ENCODE measurements at regions not wholly inside any gene's neighbourhood (a gene's known extent, or its start where the extent isn't known, plus 50 kb on each side); places are given as distances from the start of the nearest gene placed in this dataset.

DNA sequence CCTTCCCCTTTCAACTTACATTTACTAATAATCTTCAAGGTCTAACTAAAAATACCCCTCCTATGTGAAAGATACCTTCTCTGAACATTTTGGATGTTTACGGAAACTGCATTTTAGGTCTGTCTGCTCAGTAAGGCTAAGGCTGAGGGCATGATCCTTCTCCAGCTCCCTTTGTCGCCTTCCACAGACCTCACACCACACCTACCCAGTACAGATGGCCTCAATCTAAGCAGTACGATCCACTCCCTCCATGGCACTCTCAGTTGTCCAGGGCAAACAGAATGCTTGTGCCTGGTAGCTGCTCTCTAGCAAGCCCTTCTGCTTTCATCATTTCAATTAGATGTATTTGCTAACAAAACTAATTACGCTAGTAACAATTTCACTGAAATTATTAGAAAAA is 178.3 kb downstream of the CNTN3 start:
- H3K4me3 ChIP-seq (ENCODE audit: low read length): no peak overlapping the region
- TF ChIP-seq, protein P1, sequence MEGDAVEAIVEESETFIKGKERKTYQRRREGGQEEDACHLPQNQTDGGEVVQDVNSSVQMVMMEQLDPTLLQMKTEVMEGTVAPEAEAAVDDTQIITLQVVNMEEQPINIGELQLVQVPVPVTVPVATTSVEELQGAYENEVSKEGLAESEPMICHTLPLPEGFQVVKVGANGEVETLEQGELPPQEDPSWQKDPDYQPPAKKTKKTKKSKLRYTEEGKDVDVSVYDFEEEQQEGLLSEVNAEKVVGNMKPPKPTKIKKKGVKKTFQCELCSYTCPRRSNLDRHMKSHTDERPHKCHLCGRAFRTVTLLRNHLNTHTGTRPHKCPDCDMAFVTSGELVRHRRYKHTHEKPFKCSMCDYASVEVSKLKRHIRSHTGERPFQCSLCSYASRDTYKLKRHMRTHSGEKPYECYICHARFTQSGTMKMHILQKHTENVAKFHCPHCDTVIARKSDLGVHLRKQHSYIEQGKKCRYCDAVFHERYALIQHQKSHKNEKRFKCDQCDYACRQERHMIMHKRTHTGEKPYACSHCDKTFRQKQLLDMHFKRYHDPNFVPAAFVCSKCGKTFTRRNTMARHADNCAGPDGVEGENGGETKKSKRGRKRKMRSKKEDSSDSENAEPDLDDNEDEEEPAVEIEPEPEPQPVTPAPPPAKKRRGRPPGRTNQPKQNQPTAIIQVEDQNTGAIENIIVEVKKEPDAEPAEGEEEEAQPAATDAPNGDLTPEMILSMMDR (conservative IDR thresholded peaks at IDR 0.05; ENCODE audit: low read depth, low read length): no peak
- DNase-seq (ENCODE audit: low read depth): no peak

DNA sequence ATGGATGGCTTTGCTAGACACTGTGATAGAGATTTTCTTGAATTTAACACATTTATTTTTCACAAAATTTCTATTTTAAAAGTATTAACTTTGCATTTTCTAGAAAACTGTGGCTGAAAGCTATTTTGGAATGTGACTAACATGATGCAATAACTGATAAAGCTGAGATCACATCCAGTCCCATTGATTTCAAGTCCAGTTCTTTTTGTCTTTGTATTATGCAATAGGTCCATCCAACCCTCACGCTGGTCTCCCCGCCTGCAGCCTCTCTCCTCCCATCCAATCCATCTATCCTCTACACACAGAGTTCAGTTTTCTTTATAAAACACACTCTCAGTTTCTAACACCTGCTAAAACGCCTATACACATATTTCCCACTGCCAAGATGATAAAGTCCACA is 178.8 kb downstream of the CNTN3 start:
- DNase-seq (ENCODE audit: low read depth): no peak
- no peak overlapping the region for H3K4me3 ChIP-seq (ENCODE audit: low read length)
- TF ChIP-seq, protein P1 (conservative IDR thresholded peaks at IDR 0.05; ENCODE audit: low read depth, low read length): no peak

GRCh38 chr3:74434406-74434805 is 180.1 kb downstream of the CNTN3 start:
- no peak for DNase-seq (ENCODE audit: low read depth)
- no peak overlapping the region for H3K4me3 ChIP-seq (ENCODE audit: low read length)
- TF ChIP-seq, protein P1 (conservative IDR thresholded peaks at IDR 0.05; ENCODE audit: low read depth, low read length): no peak

GRCh38 chr3:74426571-74426970 is 187.9 kb downstream of the CNTN3 start:
- TF ChIP-seq, protein P1 (conservative IDR thresholded peaks at IDR 0.05; ENCODE audit: low read depth, low read length): no peak
- no peak for DNase-seq (ENCODE audit: low read depth)
- no peak overlapping the region for H3K4me3 ChIP-seq (ENCODE audit: low read length)

GRCh38 chr3:74423867-74424266 is 190.6 kb downstream of the CNTN3 start:
- TF ChIP-seq, protein P1 (conservative IDR thresholded peaks at IDR 0.05; ENCODE audit: low read depth, low read length): no peak
- H3K4me3 ChIP-seq (ENCODE audit: low read length): no peak overlapping the region
- DNase-seq (ENCODE audit: low read depth): no peak

DNA sequence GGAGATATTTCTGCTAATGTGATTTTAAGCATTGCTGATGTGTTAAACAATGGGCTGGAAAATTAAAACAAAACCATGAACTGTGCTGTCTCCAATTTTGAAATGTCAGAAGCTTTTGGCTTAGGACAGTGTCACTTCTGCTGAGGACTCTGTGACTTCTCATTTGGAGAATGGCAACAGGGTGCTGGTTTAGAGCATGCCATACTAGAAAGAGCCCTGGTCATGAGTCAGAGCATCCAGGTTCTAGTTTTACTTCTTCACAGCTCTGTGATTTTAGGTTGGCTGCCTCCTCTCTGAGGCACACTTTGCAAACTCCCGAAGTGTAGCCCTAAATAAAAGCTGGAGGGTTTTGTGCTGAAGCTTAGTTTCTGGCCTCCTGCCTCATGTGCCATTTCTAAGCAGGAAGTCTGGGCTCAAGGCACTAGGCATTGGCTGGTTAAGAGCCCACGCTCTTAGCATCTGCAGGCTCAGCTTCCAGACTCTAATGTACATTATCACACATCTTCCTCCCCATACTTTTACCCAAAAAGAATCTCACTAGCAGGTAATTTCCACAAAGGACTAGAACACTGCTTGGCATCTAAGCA is 193.8 kb downstream of the CNTN3 start:
- no peak overlapping the region for H3K4me3 ChIP-seq (ENCODE audit: low read length)
- TF ChIP-seq, protein P1 (conservative IDR thresholded peaks at IDR 0.05; ENCODE audit: low read depth, low read length): no peak
- DNase-seq (ENCODE audit: low read depth): no peak

DNA sequence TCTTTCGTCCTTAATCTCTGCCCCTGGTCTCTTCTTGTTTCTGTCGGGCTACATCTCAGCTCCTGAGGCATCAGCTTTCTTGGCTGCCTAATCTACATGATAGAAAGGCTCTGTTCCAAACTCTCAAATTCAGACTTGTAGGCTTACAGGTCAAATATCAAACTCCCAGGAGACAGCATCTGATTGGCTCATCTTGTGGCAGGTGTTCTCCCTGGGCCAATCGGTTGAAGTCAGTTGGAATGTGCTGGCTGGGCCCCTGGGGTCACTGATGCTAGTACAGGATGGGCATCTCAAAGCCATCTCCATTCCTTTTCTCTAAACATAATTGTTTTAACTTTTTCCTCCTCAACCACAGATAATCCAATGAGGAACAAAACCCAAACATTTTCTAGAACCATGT is 198.7 kb downstream of the CNTN3 start:
- TF ChIP-seq, protein P1 (conservative IDR thresholded peaks at IDR 0.05; ENCODE audit: low read depth, low read length): no peak
- no peak overlapping the region for H3K4me3 ChIP-seq (ENCODE audit: low read length)
- no peak for DNase-seq (ENCODE audit: low read depth)
